MM.1S (cell line): ENCODE measurements at regions not wholly inside any gene's neighbourhood (a gene's known extent, or its start where the extent isn't known, plus 50 kb on each side); places are given as distances from the start of the nearest gene placed in this dataset.

ENCODE experiments used
- EZH2 ChIP-seq: fragments of 300-600 bp; sonication (generic); optimal IDR thresholded peaks from 2 replicates; pipeline ENCODE3; 2017; ENCODE audit warnings: low read depth, mild to moderate bottlenecking, antibody characterized with exemption, low read length, mixed read lengths
- TF ChIP-seq, protein P1 (sequence below): fragments of 300-600 bp; sonication (generic); IDR thresholded peaks from 2 replicates; pipeline ENCODE4 v1.5.1; 2016; ENCODE audit warnings: antibody characterized with exemption, low read length, mixed read lengths

DNA sequence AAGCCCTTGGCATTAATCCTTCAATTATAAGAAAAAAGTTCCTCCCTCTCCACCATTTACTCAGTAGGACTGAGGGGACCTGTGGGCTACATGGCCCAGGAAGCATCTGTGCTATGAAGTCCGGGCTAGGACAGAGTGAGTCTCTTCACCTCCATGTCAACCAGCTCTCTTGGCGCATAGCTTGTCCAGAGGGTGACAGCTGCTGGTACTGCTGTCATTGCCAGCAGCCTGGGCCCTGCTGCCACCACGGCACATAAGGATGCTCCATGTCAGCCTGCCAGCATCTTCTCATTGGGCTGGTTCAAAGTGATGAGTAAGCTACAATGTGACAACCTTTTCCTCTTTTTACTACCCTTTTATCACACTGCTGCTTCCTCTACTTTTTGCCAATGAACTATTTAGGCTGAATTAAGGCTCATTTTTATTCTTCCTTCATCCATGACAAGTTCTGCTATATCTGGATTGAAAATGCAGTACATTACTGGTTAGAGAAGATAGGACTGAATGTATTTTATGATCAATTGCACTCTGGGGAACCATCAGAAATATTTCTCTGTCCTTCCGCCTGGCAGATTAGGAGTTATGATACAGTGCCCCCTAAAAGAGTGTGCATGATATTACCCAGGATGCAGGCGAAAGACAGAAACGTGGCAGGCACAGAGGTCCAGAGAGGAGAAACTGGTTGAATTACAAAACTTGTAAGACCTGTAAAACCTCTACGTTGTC lies 258.9 kb upstream of the TNP1 start:
- no peak for TF ChIP-seq EZH2
- TF ChIP-seq, protein P1, sequence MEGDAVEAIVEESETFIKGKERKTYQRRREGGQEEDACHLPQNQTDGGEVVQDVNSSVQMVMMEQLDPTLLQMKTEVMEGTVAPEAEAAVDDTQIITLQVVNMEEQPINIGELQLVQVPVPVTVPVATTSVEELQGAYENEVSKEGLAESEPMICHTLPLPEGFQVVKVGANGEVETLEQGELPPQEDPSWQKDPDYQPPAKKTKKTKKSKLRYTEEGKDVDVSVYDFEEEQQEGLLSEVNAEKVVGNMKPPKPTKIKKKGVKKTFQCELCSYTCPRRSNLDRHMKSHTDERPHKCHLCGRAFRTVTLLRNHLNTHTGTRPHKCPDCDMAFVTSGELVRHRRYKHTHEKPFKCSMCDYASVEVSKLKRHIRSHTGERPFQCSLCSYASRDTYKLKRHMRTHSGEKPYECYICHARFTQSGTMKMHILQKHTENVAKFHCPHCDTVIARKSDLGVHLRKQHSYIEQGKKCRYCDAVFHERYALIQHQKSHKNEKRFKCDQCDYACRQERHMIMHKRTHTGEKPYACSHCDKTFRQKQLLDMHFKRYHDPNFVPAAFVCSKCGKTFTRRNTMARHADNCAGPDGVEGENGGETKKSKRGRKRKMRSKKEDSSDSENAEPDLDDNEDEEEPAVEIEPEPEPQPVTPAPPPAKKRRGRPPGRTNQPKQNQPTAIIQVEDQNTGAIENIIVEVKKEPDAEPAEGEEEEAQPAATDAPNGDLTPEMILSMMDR, result no peak
